H9 (cell line): ENCODE measurements at regions not wholly inside any gene's neighbourhood (a gene's known extent, or its start where the extent isn't known, plus 50 kb on each side); places are given as distances from the start of the nearest gene placed in this dataset.

ENCODE experiments used
- DNase-seq: peaks from one replicate; pipeline ENCODE4 v3.0.0-alpha.2; 2017
- H2AFZ ChIP-seq: one replicate; pipeline ENCODE4 v1.6.1; 2013; ENCODE audit warnings: mild to moderate bottlenecking, low read length, control low read depth, moderate library complexity
- H2AK5ac ChIP-seq: 2 replicates; pipeline ENCODE4 v1.6.1; 2013; ENCODE audit warnings: low read length, control low read depth, mixed read lengths; ENCODE audit not compliant: insufficient read length
- H2BK120ac ChIP-seq: one replicate; pipeline ENCODE4 v1.6.1; 2013; ENCODE audit warnings: low read depth, mild to moderate bottlenecking, low read length, control low read depth, inconsistent platforms; ENCODE audit not compliant: poor library complexity, severe bottlenecking
- H2BK12ac ChIP-seq: 2 replicates; pipeline ENCODE4 v1.6.1; 2013; ENCODE audit warnings: low read length, control low read depth, mixed read lengths, low read depth; ENCODE audit not compliant: insufficient read length
- H2BK15ac ChIP-seq: 2 replicates; pipeline ENCODE4 v1.6.1; 2013; ENCODE audit warnings: low read depth, low read length, control low read depth
- H2BK20ac ChIP-seq: one replicate; pipeline ENCODE4 v1.6.1; 2013; ENCODE audit warnings: low read depth, mild to moderate bottlenecking, low read length, control low read depth, inconsistent platforms; ENCODE audit not compliant: poor library complexity, severe bottlenecking
- H2BK5ac ChIP-seq: 2 replicates; pipeline ENCODE4 v1.6.1; 2013; ENCODE audit warnings: low read length, control low read depth, mixed read lengths; ENCODE audit not compliant: insufficient read length
- H3K14ac ChIP-seq: 2 replicates; pipeline ENCODE4 v1.6.1; 2013; ENCODE audit warnings: low read length, control low read depth; ENCODE audit not compliant: insufficient read depth
- H3K18ac ChIP-seq: 2 replicates; pipeline ENCODE4 v1.6.1; 2013; ENCODE audit warnings: low read depth, mild to moderate bottlenecking, mixed read lengths, low read length, control low read depth; ENCODE audit not compliant: insufficient read length
- H3K23ac ChIP-seq: 2 replicates; pipeline ENCODE4 v1.6.1; 2013; ENCODE audit warnings: low read length, control low read depth, mixed read lengths, low read depth; ENCODE audit not compliant: insufficient read length
- H3K23me2 ChIP-seq: 2 replicates; pipeline ENCODE4 v1.6.1; 2013; ENCODE audit warnings: low read depth, mild to moderate bottlenecking, mixed read lengths, low read length, control low read depth; ENCODE audit not compliant: insufficient read length, poor library complexity, severe bottlenecking
- H3K27ac ChIP-seq: 2 replicates; pipeline ENCODE4 v1.5.1; 2013; ENCODE audit warnings: low read length, control low read depth, mixed read lengths, low read depth; ENCODE audit not compliant: insufficient read length
- H3K27me3 ChIP-seq: 2 replicates; pipeline ENCODE4 v1.6.1; 2013; ENCODE audit warnings: low read length, control low read depth, inconsistent platforms; ENCODE audit not compliant: insufficient read depth
- H3K4ac ChIP-seq: 2 replicates; pipeline ENCODE4 v1.6.1; 2013; ENCODE audit warnings: low read depth, mild to moderate bottlenecking, control low read depth, inconsistent platforms, low read length, moderate library complexity
- H3K4me1 ChIP-seq: 2 replicates; pipeline ENCODE4 v1.6.1; 2013; ENCODE audit warnings: low read length, control low read depth, inconsistent platforms; ENCODE audit not compliant: insufficient read depth
- H3K4me2 ChIP-seq: 2 replicates; pipeline ENCODE4 v1.6.1; 2013; ENCODE audit warnings: low read length, control low read depth, mixed read lengths; ENCODE audit not compliant: insufficient read length, insufficient read depth
- H3K56ac ChIP-seq: 2 replicates; pipeline ENCODE4 v1.6.1; 2013; ENCODE audit warnings: low read depth, mild to moderate bottlenecking, mixed read lengths, low read length, control low read depth; ENCODE audit not compliant: insufficient read length
- H3K79me1 ChIP-seq: 2 replicates; pipeline ENCODE4 v1.6.1; 2013; ENCODE audit warnings: low read depth, mild to moderate bottlenecking, moderate library complexity, low read length, control low read depth, inconsistent platforms; ENCODE audit not compliant: insufficient read depth, poor library complexity, severe bottlenecking
- H3K79me2 ChIP-seq: 2 replicates; pipeline ENCODE4 v1.6.1; 2013; ENCODE audit warnings: low read length, control low read depth, inconsistent platforms; ENCODE audit not compliant: insufficient read depth
- H3K9ac ChIP-seq: 2 replicates; pipeline ENCODE4 v1.6.1; 2013; ENCODE audit warnings: low read length, control low read depth, mixed read lengths; ENCODE audit not compliant: insufficient read length; ENCODE audit errors: extremely low read depth
- H3K9me3 ChIP-seq: one replicate; pipeline ENCODE4 v1.6.1; 2013; ENCODE audit warnings: low read depth, low read length, inconsistent platforms; ENCODE audit not compliant: control insufficient read depth
- H3T11ph ChIP-seq: one replicate; pipeline ENCODE4 v1.6.1; 2013; ENCODE audit warnings: mild to moderate bottlenecking, low read length, control low read depth, inconsistent platforms
- H4K20me1 ChIP-seq: one replicate; pipeline ENCODE4 v1.6.1; 2013; ENCODE audit not compliant: control insufficient read depth, insufficient read length, insufficient read depth
- H4K5ac ChIP-seq: 2 replicates; pipeline ENCODE4 v1.6.1; 2013; ENCODE audit warnings: low read depth, mild to moderate bottlenecking, mixed read lengths, low read length, control low read depth; ENCODE audit not compliant: insufficient read length
- H4K8ac ChIP-seq: replicated peaks from 2 replicates; pipeline ENCODE4 v1.6.1; 2013; ENCODE audit warnings: low read length, control low read depth, mixed read lengths, low read depth; ENCODE audit not compliant: insufficient read length
- H4K91ac ChIP-seq: 2 replicates; pipeline ENCODE4 v1.6.1; 2013; ENCODE audit warnings: low read depth, mild to moderate bottlenecking, moderate library complexity, mixed read lengths, low read length, control low read depth; ENCODE audit not compliant: insufficient read length
- H3K27ac Mint-ChIP-seq, 3 experiments: 2 replicates in 2 of 3; 3 replicates in 1 of 3; pipeline ENCODE4 v1.8.0; 2020 to 2021; ENCODE audit warnings: mixed read lengths in 3 of 3, mild to moderate bottlenecking in 1 of 3, moderate library complexity in 1 of 3
- H3K27me3 Mint-ChIP-seq: 2 replicates; pipeline ENCODE4 v1.8.0; 2021; ENCODE audit warnings: low read depth, mild to moderate bottlenecking, moderate library complexity, mixed read lengths
- H3K36me3 Mint-ChIP-seq, 3 experiments: 2 replicates in 2 of 3; 3 replicates in 1 of 3; pipeline ENCODE4 v1.8.0; 2020 to 2021; ENCODE audit warnings: low read depth in 3 of 3, mixed read lengths in 3 of 3; ENCODE audit not compliant: insufficient read depth in 1 of 3
- H3K4me1 Mint-ChIP-seq, 2 experiments: 2 replicates each; pipeline ENCODE4 v1.8.0; 2020; ENCODE audit warnings: mixed read lengths in 2 of 2
- H3K4me3 Mint-ChIP-seq, 2 experiments: 2 replicates in 1 of 2; 3 replicates in 1 of 2; pipeline ENCODE4 v1.8.0; 2020 to 2021; ENCODE audit warnings: mild to moderate bottlenecking in 2 of 2, mixed read lengths in 2 of 2, moderate library complexity in 1 of 2
- H3K9me3 Mint-ChIP-seq, 2 experiments: 2 replicates in 1 of 2; 3 replicates in 1 of 2; pipeline ENCODE4 v1.8.0; 2020; ENCODE audit warnings: mild to moderate bottlenecking in 2 of 2, mixed read lengths in 2 of 2, moderate library complexity in 1 of 2
- CTCF ChIP-seq: fragments of 200-600 bp; sonication (generic); conservative IDR thresholded peaks from 3 replicates; pipeline ENCODE4 v1.8.0; 2021; ENCODE audit warnings: antibody characterized with exemption, mild to moderate bottlenecking
- WGBS: extraction: QIAGEN DNeasy Blood & Tissue Kit; methylation state at CpG from one replicate; pipeline ENCODE4 v1.1.7; 2013; ENCODE audit warnings: missing lambda C conversion rate, low lambda C conversion rate, mixed read lengths; ENCODE audit not compliant: insufficient read length; ENCODE audit errors: extremely low coverage; 5-methylcytosine and 5-hydroxymethylcytosine counted together

- no peaks in the 10 kb centered on the region for H3K79me2 ChIP-seq
- no peaks in the 10 kb centered on the region for H3K79me1 ChIP-seq
- no peaks in the 10 kb centered on the region for H3K23me2 ChIP-seq
- no CpG with 5 or more reads among the region's 5 CpGs for WGBS
- H2BK5ac ChIP-seq = no peak overlapping the region
- H3K14ac ChIP-seq = no peak overlapping the region
- no peak overlapping the region for H3K9ac ChIP-seq
- TF ChIP-seq CTCF = no peak
- H3K4ac ChIP-seq = no peak overlapping the region
- H2BK15ac ChIP-seq = no peak overlapping the region
- no peak overlapping the region for H3K4me2 ChIP-seq
- no peak overlapping the region for H3T11ph ChIP-seq
- Mint-ChIP-seq H3K27me3 (no peaks in the 10 kb centered on the region; the same call in 1 of the 2 replicates), H3K27ac (no peak overlapping the region; a peak in 1 of 7 replicates), H3K4me1 (peaks cover 3 to 4% of the 10 kb centered on the region in 2 experiments; a peak in 3 of 4 replicates), H3K9me3 (peaks cover 4 to 24% of the 10 kb centered on the region in 2 experiments; a peak in 4 of 5 replicates), H3K36me3 (peaks cover 4 to 16% (median 6%) of the 10 kb centered on the region in 3 experiments; a peak in 5 of 7 replicates), H3K4me3 (no peak overlapping the region)
- H4K91ac ChIP-seq = no peak overlapping the region
- H3K4me1 ChIP-seq = no peaks in the 10 kb centered on the region
- DNase-seq = no peak
- no peak overlapping the region for H2BK120ac ChIP-seq
- no peak overlapping the region for H2BK12ac ChIP-seq
- H3K23ac ChIP-seq = no peak overlapping the region
- no peak overlapping the region for H3K27ac ChIP-seq
- no peak overlapping the region for H4K5ac ChIP-seq
- no peaks in the 10 kb centered on the region for H3K9me3 ChIP-seq
- no peaks in the 10 kb centered on the region for H3K27me3 ChIP-seq
- H3K18ac ChIP-seq = no peak overlapping the region
- no peak overlapping the region for H2AFZ ChIP-seq
- no peak overlapping the region for H3K56ac ChIP-seq
- H2AK5ac ChIP-seq = no peak overlapping the region
- no peak overlapping the region for H2BK20ac ChIP-seq
- H4K20me1 ChIP-seq = no peaks in the 10 kb centered on the region
- H4K8ac ChIP-seq = no peak overlapping the region
These were observed 403.3 kb downstream of the METTL4 start for GRCh38 chr18:2168022-2168421.
